HepG2 (cell line): ENCODE measurements at regions not wholly inside any gene's neighbourhood (a gene's known extent, or its start where the extent isn't known, plus 50 kb on each side); places are given as distances from the start of the nearest gene placed in this dataset.

ENCODE experiments used
- ARID3A ChIP-seq: IDR thresholded peaks from 2 replicates; pipeline ENCODE4 v1.6.1; 2012; ENCODE audit warnings: low read depth, low read length, improper control_type of control experiment
- CBX5 ChIP-seq: sonication (generic); formaldehyde crosslinking; IDR thresholded peaks from 2 replicates; pipeline ENCODE4 v1.4.0; 2020; ENCODE audit warnings: missing genetic modification reagents, borderline replicate concordance
- CHD2 ChIP-seq: IDR thresholded peaks from 2 replicates; pipeline ENCODE4 v1.6.1; 2011; ENCODE audit warnings: low read depth, low read length, improper control_type of control experiment
- GATAD2A ChIP-seq: IDR thresholded peaks from 2 replicates; pipeline ENCODE4 v1.6.1; 2016
- HDAC6 ChIP-seq: fragments of 200-600 bp; sonication (generic); IDR thresholded peaks from 2 replicates; pipeline ENCODE4 v1.7.0; 2017; ENCODE audit warnings: mild to moderate bottlenecking, antibody characterized with exemption, low read length, low read depth
- MAZ ChIP-seq, 2 experiments: sonication (generic) in 1 of 2; formaldehyde crosslinking in 1 of 2; IDR thresholded peaks; 2 replicates each; pipeline versions ENCODE4 v1.5.0 to v1.6.1; 2012 to 2020; ENCODE audit warnings: low read depth in 2 of 2, mild to moderate bottlenecking in 2 of 2, borderline replicate concordance in 1 of 2, improper control_type of control experiment in 1 of 2, low read length in 1 of 2, missing genetic modification reagents in 1 of 2, moderate library complexity in 1 of 2
- MBD4 ChIP-seq: IDR thresholded peaks from 2 replicates; pipeline ENCODE4 v1.6.1; 2012; ENCODE audit warnings: low read length, inconsistent platforms, borderline replicate concordance
- NFE2 ChIP-seq: sonication (generic); formaldehyde crosslinking; IDR thresholded peaks from 2 replicates; pipeline ENCODE4 v1.4.0; 2020; ENCODE audit warnings: missing genetic modification reagents
- POGK ChIP-seq: sonication (generic); formaldehyde crosslinking; conservative IDR thresholded peaks from 2 replicates; pipeline ENCODE4 v1.8.0; 2022; ENCODE audit warnings: mild to moderate bottlenecking, moderate library complexity, missing genetic modification reagents
- SAP130 ChIP-seq: IDR thresholded peaks from 2 replicates; pipeline ENCODE4 v1.6.1; 2016; ENCODE audit warnings: low read depth
- SP5 ChIP-seq: IDR thresholded peaks from 2 replicates; pipeline ENCODE4 v1.6.1; 2016; ENCODE audit warnings: low read depth, borderline replicate concordance
- SSRP1 ChIP-seq: IDR thresholded peaks from 2 replicates; pipeline ENCODE4 v1.6.1; 2016; ENCODE audit warnings: control low read depth
- ZNF292 ChIP-seq: sonication (generic); formaldehyde crosslinking; IDR thresholded peaks from 2 replicates; pipeline ENCODE4 v1.8.1; 2022; ENCODE audit warnings: mild to moderate bottlenecking, low read depth, missing genetic modification reagents, borderline replicate concordance
- ZNF331 ChIP-seq: sonication (generic); formaldehyde crosslinking; IDR thresholded peaks from 2 replicates; pipeline ENCODE4 v1.4.0; 2020; ENCODE audit warnings: missing genetic modification reagents
- ZNF616 ChIP-seq: sonication (generic); formaldehyde crosslinking; IDR thresholded peaks from 2 replicates; pipeline ENCODE4 v1.5.0; 2020; ENCODE audit warnings: low read depth, mild to moderate bottlenecking, missing genetic modification reagents
- ZNF7 ChIP-seq: IDR thresholded peaks from 2 replicates; pipeline ENCODE4 v1.6.1; 2016; ENCODE audit warnings: missing biosample characterization, missing genetic modification reagents
- ZNF713 ChIP-seq: sonication (generic); formaldehyde crosslinking; IDR thresholded peaks from 2 replicates; pipeline ENCODE4 v1.4.0; 2020; ENCODE audit warnings: mild to moderate bottlenecking, missing genetic modification reagents
- ZNF816 ChIP-seq: sonication (generic); formaldehyde crosslinking; IDR thresholded peaks from 2 replicates; pipeline ENCODE4 v1.8.0; 2022; ENCODE audit warnings: missing genetic modification reagents, mild to moderate bottlenecking, borderline replicate concordance
- TF ChIP-seq, protein P1 (sequence below): sonication (generic); formaldehyde crosslinking; IDR thresholded peaks from 2 replicates; pipeline ENCODE4 v1.8.1; 2022; ENCODE audit warnings: mild to moderate bottlenecking, missing genetic modification reagents
- TF ChIP-seq, protein P2 (sequence below): sonication (generic); formaldehyde crosslinking; IDR thresholded peaks from 2 replicates; pipeline ENCODE4 v1.5.0; 2020; ENCODE audit warnings: missing genetic modification reagents
- TF ChIP-seq, protein P3 (sequence below): sonication (generic); formaldehyde crosslinking; IDR thresholded peaks from 2 replicates; pipeline ENCODE4 v1.5.1; 2020; ENCODE audit warnings: missing genetic modification reagents, mild to moderate bottlenecking, borderline replicate concordance

DNA sequence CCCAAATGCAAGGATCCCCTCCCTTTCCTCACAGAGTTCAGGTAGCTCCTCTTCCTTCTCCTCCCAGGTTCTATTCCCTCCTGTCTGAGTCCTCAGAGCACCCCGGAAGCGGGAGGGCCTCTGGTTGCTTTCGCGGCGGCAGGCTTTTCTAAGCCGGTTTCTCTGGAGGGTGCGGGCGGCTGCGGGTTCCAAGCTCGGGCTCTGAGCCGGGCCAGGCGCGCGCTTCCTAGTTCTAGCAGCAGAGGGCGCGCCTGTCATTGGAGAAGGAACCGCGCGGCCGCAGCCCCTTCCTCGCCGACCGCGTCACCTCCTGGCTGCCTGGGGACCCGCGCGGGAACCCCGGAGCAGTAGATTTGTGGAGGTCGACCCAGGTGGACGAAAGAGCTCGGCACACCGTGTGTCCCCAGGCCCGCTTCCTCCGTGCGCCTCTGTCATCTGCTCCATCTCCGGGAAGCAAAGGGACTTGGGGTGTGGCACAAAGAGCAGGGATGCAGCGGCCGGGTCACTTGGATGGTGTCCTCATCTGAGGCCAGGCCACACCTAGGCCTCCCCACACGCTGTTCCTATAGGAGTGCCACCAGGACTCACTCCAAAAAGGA is 389.0 kb upstream of the PODXL start (continued):
- TF ChIP-seq POGK (no peak; the same call in 1 of the 2 replicates), ZNF816 (no peak), NFE2 (CRISPR knock-in tag) (no peak), ZNF616 (CRISPR knock-in tag) (no peak), GATAD2A (CRISPR knock-in tag) (no peak), ZNF713 (CRISPR knock-in tag) (no peak), MBD4 (no peak), SAP130 (CRISPR knock-in tag) (no peak), SP5 (no peak), HDAC6 (no peak), CHD2 (no peak), ZNF7 (no peak), MAZ (IDR thresholded peaks at IDR 0.05; ENCODE audit: borderline replicate concordance, low read depth, low read length) (no peak), MAZ (CRISPR knock-in tag; IDR thresholded peaks at IDR 0.05; ENCODE audit: low read depth) (no peak), ZNF331 (no peak), SSRP1 (CRISPR knock-in tag) (no peak), ARID3A (no peak), ZNF292 (CRISPR knock-in tag) (no peak), CBX5 (CRISPR knock-in tag) (no peak)
- TF ChIP-seq, protein P1, sequence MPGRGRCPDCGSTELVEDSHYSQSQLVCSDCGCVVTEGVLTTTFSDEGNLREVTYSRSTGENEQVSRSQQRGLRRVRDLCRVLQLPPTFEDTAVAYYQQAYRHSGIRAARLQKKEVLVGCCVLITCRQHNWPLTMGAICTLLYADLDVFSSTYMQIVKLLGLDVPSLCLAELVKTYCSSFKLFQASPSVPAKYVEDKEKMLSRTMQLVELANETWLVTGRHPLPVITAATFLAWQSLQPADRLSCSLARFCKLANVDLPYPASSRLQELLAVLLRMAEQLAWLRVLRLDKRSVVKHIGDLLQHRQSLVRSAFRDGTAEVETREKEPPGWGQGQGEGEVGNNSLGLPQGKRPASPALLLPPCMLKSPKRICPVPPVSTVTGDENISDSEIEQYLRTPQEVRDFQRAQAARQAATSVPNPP = no peak
- TF ChIP-seq, protein P2, sequence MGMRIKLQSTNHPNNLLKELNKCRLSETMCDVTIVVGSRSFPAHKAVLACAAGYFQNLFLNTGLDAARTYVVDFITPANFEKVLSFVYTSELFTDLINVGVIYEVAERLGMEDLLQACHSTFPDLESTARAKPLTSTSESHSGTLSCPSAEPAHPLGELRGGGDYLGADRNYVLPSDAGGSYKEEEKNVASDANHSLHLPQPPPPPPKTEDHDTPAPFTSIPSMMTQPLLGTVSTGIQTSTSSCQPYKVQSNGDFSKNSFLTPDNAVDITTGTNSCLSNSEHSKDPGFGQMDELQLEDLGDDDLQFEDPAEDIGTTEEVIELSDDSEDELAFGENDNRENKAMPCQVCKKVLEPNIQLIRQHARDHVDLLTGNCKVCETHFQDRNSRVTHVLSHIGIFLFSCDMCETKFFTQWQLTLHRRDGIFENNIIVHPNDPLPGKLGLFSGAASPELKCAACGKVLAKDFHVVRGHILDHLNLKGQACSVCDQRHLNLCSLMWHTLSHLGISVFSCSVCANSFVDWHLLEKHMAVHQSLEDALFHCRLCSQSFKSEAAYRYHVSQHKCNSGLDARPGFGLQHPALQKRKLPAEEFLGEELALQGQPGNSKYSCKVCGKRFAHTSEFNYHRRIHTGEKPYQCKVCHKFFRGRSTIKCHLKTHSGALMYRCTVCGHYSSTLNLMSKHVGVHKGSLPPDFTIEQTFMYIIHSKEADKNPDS (CRISPR knock-in tag) = no peak
- TF ChIP-seq, protein P3, sequence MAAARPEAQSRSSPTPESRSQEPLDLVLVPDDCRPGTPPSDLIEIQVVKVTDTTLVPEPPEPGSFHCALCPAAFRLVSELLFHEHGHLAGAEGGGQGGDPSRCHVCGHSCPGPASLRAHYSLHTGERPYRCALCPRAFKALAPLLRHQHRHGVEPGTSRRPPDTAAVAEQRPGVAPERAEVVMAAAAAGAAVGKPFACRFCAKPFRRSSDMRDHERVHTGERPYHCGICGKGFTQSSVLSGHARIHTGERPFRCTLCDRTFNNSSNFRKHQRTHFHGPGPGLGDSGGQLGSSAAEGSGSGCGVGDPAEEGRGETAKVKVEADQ (CRISPR knock-in tag) = no peak
